ENCODE measurements at regions not wholly inside any gene's neighbourhood (a gene's known extent, or its start where the extent isn't known, plus 50 kb on each side); places are given as distances from the start of the nearest gene placed in this dataset.

DNA sequence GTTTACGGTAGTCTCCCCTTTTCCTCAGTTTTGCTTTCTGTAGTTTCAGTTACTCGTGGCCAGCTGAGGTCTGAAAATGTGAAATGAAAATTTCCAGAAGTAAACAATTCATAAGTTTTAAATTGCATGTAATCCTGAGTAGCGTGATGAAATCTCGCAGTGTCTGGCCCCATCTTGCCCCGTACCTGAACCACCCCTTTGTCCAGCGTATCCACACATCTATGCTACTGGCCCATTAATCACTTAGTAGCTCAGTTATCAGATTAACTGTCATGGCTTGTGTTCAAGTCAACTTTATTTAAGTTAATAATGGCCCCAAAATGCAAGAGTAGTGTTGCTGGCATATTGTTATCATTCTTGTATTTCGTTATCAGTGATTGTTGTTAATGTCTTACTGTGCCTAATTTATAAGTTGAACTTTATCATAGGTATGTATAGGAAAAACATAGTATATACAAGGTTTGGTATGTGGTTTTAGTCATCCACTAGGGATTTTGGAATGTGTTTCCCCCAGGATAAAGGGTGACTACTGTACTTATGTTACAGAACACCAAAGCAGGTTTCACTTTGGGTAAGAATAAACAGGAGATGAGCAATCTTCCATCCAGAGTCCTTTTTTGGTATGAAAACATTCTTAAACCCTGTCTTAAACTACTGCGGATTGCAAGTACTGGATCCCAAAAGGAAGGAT, 118.4 kb upstream of the KCNN2 start:
- TF ChIP-seq POLR2A (IDR thresholded peaks at IDR 0.05; ENCODE audit: low read length) (no peak), GATA1 (IDR thresholded peaks at IDR 0.05; ENCODE audit: low read depth, low read length) (no peak)

Measured in erythroblast (primary cell).